H1 (cell line): ENCODE measurements at regions not wholly inside any gene's neighbourhood (a gene's known extent, or its start where the extent isn't known, plus 50 kb on each side); places are given as distances from the start of the nearest gene placed in this dataset.

Experiments used
- CTCF ChIA-PET: fragments of 300-600 bp; sonication (Branson Sonifier 250); formaldehyde crosslinking; loops from one replicate; lab custom pipeline; 2021; ENCODE audit not compliant: partially characterized antibody; lab: Charles Lee
- POLR2A ChIA-PET: fragments of 300-600 bp; sonication (Branson Sonifier 250); formaldehyde crosslinking; loops from one replicate; lab custom pipeline; 2021; ENCODE audit warnings: inconsistent platforms; ENCODE audit not compliant: partially characterized antibody; lab: Charles Lee
- DNase-seq, 2 experiments: peaks; one replicate each; pipeline versions ENCODE4 v3.0.0 to v3.0.0-alpha.2; 2010 to 2022; ENCODE audit warnings: low spot score in 2 of 2, low read depth in 1 of 2, mixed read lengths in 1 of 2
- FAIRE-seq: peaks from 2 replicates; lab custom pipeline; 2011; peaks lifted over from hg19 to GRCh38; lab: Jason Lieb, UNC
- H2AFZ ChIP-seq: 2 replicates; pipeline ENCODE4 v1.8.1; 2012; ENCODE audit warnings: low read length, inconsistent platforms
- H2AK5ac ChIP-seq: 2 replicates; pipeline ENCODE4 v1.6.1; 2013; ENCODE audit warnings: low read depth, low read length
- H2BK120ac ChIP-seq: replicated peaks from 2 replicates; pipeline ENCODE3; 2013; ENCODE audit warnings: low read depth, low read length, inconsistent platforms
- H2BK12ac ChIP-seq: 2 replicates; pipeline ENCODE4 v1.6.1; 2013; ENCODE audit warnings: low read depth, low read length
- H2BK15ac ChIP-seq: 2 replicates; pipeline ENCODE4 v1.6.1; 2013; ENCODE audit warnings: low read length
- H2BK20ac ChIP-seq: 2 replicates; pipeline ENCODE4 v1.6.1; 2013; ENCODE audit warnings: low read length
- H2BK5ac ChIP-seq: 2 replicates; pipeline ENCODE4 v1.6.1; 2013; ENCODE audit warnings: low read depth, low read length
- H3K14ac ChIP-seq: 2 replicates; pipeline ENCODE4 v1.6.1; 2013; ENCODE audit warnings: inconsistent platforms; ENCODE audit not compliant: insufficient read length
- H3K18ac ChIP-seq: 2 replicates; pipeline ENCODE4 v1.6.1; 2013; ENCODE audit warnings: low read length; ENCODE audit errors: extremely low read depth
- H3K23ac ChIP-seq: 2 replicates; pipeline ENCODE4 v1.6.1; 2013; ENCODE audit warnings: inconsistent platforms; ENCODE audit not compliant: insufficient read length
- H3K23me2 ChIP-seq: 2 replicates; pipeline ENCODE4 v1.6.1; 2013; ENCODE audit warnings: low read depth, low read length
- H3K27ac ChIP-seq: 2 replicates; pipeline ENCODE4 v1.6.1; 2011; ENCODE audit warnings: low read depth, low read length, inconsistent platforms
- H3K27me3 ChIP-seq, 4 experiments: replicated peaks in 1 of 4; 1 replicate in 1 of 4; 2 replicates in 3 of 4; pipeline versions ENCODE4 v1.6.1 to v1.8.1; 2011 to 2013; ENCODE audit warnings: low read length in 3 of 4, mild to moderate bottlenecking in 3 of 4, inconsistent platforms in 2 of 4, mixed read lengths in 2 of 4, moderate library complexity in 1 of 4; ENCODE audit not compliant: control insufficient read depth in 3 of 4, insufficient read depth in 3 of 4; ENCODE audit errors: extremely low read depth in 1 of 4
- H3K36me3 ChIP-seq, 4 experiments: 2 replicates each; pipeline versions ENCODE4 v1.6.1 to v1.8.1; 2011 to 2013; ENCODE audit warnings: mild to moderate bottlenecking in 4 of 4, low read length in 3 of 4, moderate library complexity in 2 of 4, control low read depth in 1 of 4, inconsistent platforms in 1 of 4; ENCODE audit not compliant: insufficient read depth in 4 of 4, control insufficient read depth in 2 of 4
- H3K4ac ChIP-seq: replicated peaks from 2 replicates; pipeline ENCODE3; 2013; ENCODE audit warnings: low read length, low read depth, mixed read lengths, inconsistent platforms; ENCODE audit not compliant: insufficient read length
- H3K4me1 ChIP-seq, 4 experiments: replicated peaks in 1 of 4; 1 replicate in 1 of 4; 2 replicates in 3 of 4; pipeline versions ENCODE4 v1.6.1 to v1.8.1; 2011 to 2013; ENCODE audit warnings: low read length in 3 of 4, inconsistent platforms in 2 of 4, mixed read lengths in 1 of 4; ENCODE audit not compliant: insufficient read depth in 4 of 4, control insufficient read depth in 3 of 4
- H3K4me2 ChIP-seq, 2 experiments: 2 replicates each; pipeline versions ENCODE4 v1.6.1 to v1.8.1; 2011 to 2013; ENCODE audit warnings: low read depth in 2 of 2, low read length in 2 of 2, control low read depth in 1 of 2, inconsistent platforms in 1 of 2, mild to moderate bottlenecking in 1 of 2; ENCODE audit not compliant: insufficient read depth in 1 of 2
- H3K4me3 ChIP-seq, 4 experiments: fragments of 200-600, 300-600 bp in 1 of 4; sonication (generic), shearing (Covaris generic), sonication (Bioruptor Twin) in 1 of 4; 2 replicates each; pipeline versions ENCODE4 v1.5.1 to v1.8.1; 2011 to 2016; ENCODE audit warnings: low read length in 4 of 4, low read depth in 3 of 4, control low read depth in 2 of 4, inconsistent platforms in 2 of 4, mild to moderate bottlenecking in 2 of 4, mixed read lengths in 1 of 4, moderate library complexity in 1 of 4; ENCODE audit not compliant: insufficient read depth in 2 of 4; ENCODE audit errors: extremely low read depth in 1 of 4
- H3K56ac ChIP-seq: replicated peaks from 2 replicates; pipeline ENCODE3; 2013; ENCODE audit warnings: low read depth, mild to moderate bottlenecking, mixed read lengths, low read length, inconsistent platforms; ENCODE audit not compliant: insufficient read length
- H3K79me1 ChIP-seq: 2 replicates; pipeline ENCODE4 v1.6.1; 2013; ENCODE audit warnings: low read depth, low read length, control low read depth
- H3K79me2 ChIP-seq, 2 experiments: 2 replicates each; pipeline versions ENCODE4 v1.6.1 to v1.8.1; 2012 to 2013; ENCODE audit warnings: low read length in 2 of 2, mild to moderate bottlenecking in 2 of 2, inconsistent platforms in 1 of 2; ENCODE audit not compliant: insufficient read depth in 2 of 2, control insufficient read depth in 1 of 2
- H3K9ac ChIP-seq, 4 experiments: replicated peaks in 1 of 4; 1 replicate in 1 of 4; 2 replicates in 3 of 4; pipeline versions ENCODE4 v1.6.1 to v1.8.1; 2011 to 2013; ENCODE audit warnings: low read depth in 3 of 4, low read length in 3 of 4, control low read depth in 2 of 4, mild to moderate bottlenecking in 2 of 4, moderate library complexity in 2 of 4, inconsistent platforms in 1 of 4; ENCODE audit errors: extremely low read depth in 1 of 4
- H3K9me3 ChIP-seq, 2 experiments: 2 replicates each; pipeline versions ENCODE4 v1.6.1 to v1.8.1; 2012 to 2013; ENCODE audit warnings: mild to moderate bottlenecking in 2 of 2, moderate library complexity in 2 of 2, control low read depth in 1 of 2, inconsistent platforms in 1 of 2, low read depth in 1 of 2, low read length in 1 of 2, mixed read lengths in 1 of 2; ENCODE audit not compliant: insufficient read depth in 2 of 2
- H4K20me1 ChIP-seq, 2 experiments: replicated peaks in 1 of 2; 2 replicates each; pipeline versions ENCODE3 to v1.8.1; 2011 to 2013; ENCODE audit warnings: inconsistent platforms in 2 of 2, low read length in 2 of 2, mild to moderate bottlenecking in 1 of 2; ENCODE audit not compliant: insufficient read depth in 2 of 2, control insufficient read depth in 1 of 2
- H4K5ac ChIP-seq: 2 replicates; pipeline ENCODE4 v1.6.1; 2013; ENCODE audit warnings: low read length, low read depth, mixed read lengths, inconsistent platforms; ENCODE audit not compliant: insufficient read length
- H4K8ac ChIP-seq: 2 replicates; pipeline ENCODE4 v1.8.0; 2013; ENCODE audit warnings: mild to moderate bottlenecking, moderate library complexity, low read length, inconsistent platforms; ENCODE audit not compliant: insufficient read depth; ENCODE audit errors: extremely low read depth
- H4K91ac ChIP-seq: replicated peaks from 2 replicates; pipeline ENCODE3; 2013; ENCODE audit warnings: low read length, mixed read lengths, inconsistent platforms; ENCODE audit not compliant: insufficient read length
- ATF3 ChIP-seq: IDR thresholded peaks from 2 replicates; pipeline ENCODE4 v1.6.1; 2011; ENCODE audit warnings: low read depth, mild to moderate bottlenecking, low read length; ENCODE audit not compliant: insufficient read depth
- BCL11A ChIP-seq, 2 experiments: IDR thresholded peaks; one replicate each; pipeline ENCODE4 v1.6.1; 2011; ENCODE audit warnings: low read depth in 2 of 2, low read length in 2 of 2, mild to moderate bottlenecking in 2 of 2
- CBX5 ChIP-seq: fragments of 300-800, 300-1000 bp; sonication (generic); IDR thresholded peaks from 2 replicates; pipeline ENCODE4 v1.7.1; 2016; ENCODE audit warnings: antibody characterized with exemption, low read length, low read depth
- CEBPB ChIP-seq: IDR thresholded peaks from 2 replicates; pipeline ENCODE4 v1.6.1; 2012; ENCODE audit warnings: low read depth, low read length
- CHD1 ChIP-seq: IDR thresholded peaks from 2 replicates; pipeline ENCODE4 v1.6.1; 2012; ENCODE audit warnings: low read depth, low read length, improper control_type of control experiment
- CREB1 ChIP-seq: IDR thresholded peaks from 2 replicates; pipeline ENCODE4 v1.6.1; 2012; ENCODE audit warnings: inconsistent platforms
- EGR1 ChIP-seq: IDR thresholded peaks from 2 replicates; pipeline ENCODE4 v1.6.1; 2011; ENCODE audit warnings: low read depth, low read length, borderline replicate concordance
- EZH2 ChIP-seq: fragments of 200-600 bp; sonication (generic); IDR thresholded peaks from 2 replicates; pipeline ENCODE4 v1.7.1; 2012; ENCODE audit warnings: low read depth, mild to moderate bottlenecking, moderate library complexity, low read length, inconsistent platforms; ENCODE audit not compliant: severe bottlenecking
- KDM1A ChIP-seq: fragments of 200-600, 300-600 bp; sonication (generic); IDR thresholded peaks from 2 replicates; pipeline ENCODE4 v1.7.1; 2016; ENCODE audit warnings: mild to moderate bottlenecking, low read length, borderline replicate concordance
- POLR2A ChIP-seq, 2 experiments: IDR thresholded peaks; 1 replicate in 1 of 2; 2 replicates in 1 of 2; pipeline ENCODE4 v1.6.1; 2011; ENCODE audit warnings: low read depth in 2 of 2, low read length in 2 of 2, mild to moderate bottlenecking in 2 of 2; ENCODE audit errors: control extremely low read depth in 1 of 2
- POLR2AphosphoS5 ChIP-seq: IDR thresholded peaks from 2 replicates; pipeline ENCODE4 v1.6.1; 2011; ENCODE audit warnings: low read depth, low read length
- RBBP5 ChIP-seq: IDR thresholded peaks from 2 replicates; pipeline ENCODE4 v1.7.1; 2012; ENCODE audit warnings: low read depth, mild to moderate bottlenecking, inconsistent platforms, low read length, moderate library complexity, borderline replicate concordance
- SIN3A ChIP-seq, 2 experiments: IDR thresholded peaks in 1 of 2; conservative IDR thresholded peaks in 1 of 2; 2 replicates each; pipeline ENCODE4 v1.6.1; 2011 to 2012; ENCODE audit warnings: low read length in 2 of 2, improper control_type of control experiment in 1 of 2, low read depth in 1 of 2, mild to moderate bottlenecking in 1 of 2
- SUZ12 ChIP-seq: fragments of 200-600 bp; sonication (generic); IDR thresholded peaks from 2 replicates; pipeline ENCODE4 v1.6.1; 2012; ENCODE audit warnings: mild to moderate bottlenecking, inconsistent platforms, low read length, moderate library complexity, mixed read lengths
- TAF1 ChIP-seq: IDR thresholded peaks from 2 replicates; pipeline ENCODE4 v1.6.1; 2011; ENCODE audit warnings: mild to moderate bottlenecking, low read depth, low read length
- TEAD4 ChIP-seq: IDR thresholded peaks from 2 replicates; pipeline ENCODE4 v1.6.1; 2012; ENCODE audit warnings: low read depth, low read length, inconsistent platforms, mixed read lengths
- YY1 ChIP-seq: IDR thresholded peaks from 2 replicates; pipeline ENCODE4 v1.6.1; 2011; ENCODE audit warnings: low read depth, mild to moderate bottlenecking, low read length
- WGBS, 2 experiments: shearing (Covaris generic) in 1 of 2; methylation state at CpG; one replicate each; pipeline versions ENCODE4 v1.1.6 to v1.1.7; 2013 to 2015; ENCODE audit warnings: low lambda C conversion rate in 2 of 2, mixed read lengths in 2 of 2, inconsistent platforms in 1 of 2, low coverage in 1 of 2, missing lambda C conversion rate in 1 of 2; ENCODE audit not compliant: insufficient replicate concordance in 2 of 2, insufficient coverage in 1 of 2, insufficient read length in 1 of 2; ENCODE audit errors: extremely low coverage in 1 of 2, missing lambda C conversion rate in 1 of 2; 5-methylcytosine and 5-hydroxymethylcytosine counted together

DNA sequence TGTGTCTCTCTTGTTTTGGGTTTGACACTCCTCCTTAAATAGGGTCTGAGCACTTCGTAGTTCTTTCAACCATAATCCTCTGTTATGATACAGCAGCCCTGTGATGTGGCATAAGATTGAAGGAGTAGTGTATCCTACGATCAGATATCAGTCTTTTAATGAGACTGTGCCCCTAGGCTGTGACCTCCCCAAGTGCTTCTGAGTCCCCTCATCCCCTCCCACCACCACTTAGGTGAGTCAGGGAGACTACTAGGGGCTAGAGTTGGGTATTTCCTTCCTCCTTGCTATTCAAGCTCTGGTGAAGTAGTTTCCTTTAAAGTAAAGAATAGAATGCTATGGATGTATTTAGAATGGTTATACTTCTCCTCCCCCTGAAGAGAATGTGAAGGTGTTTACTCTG, 637.2 kb upstream of the GRAMD2B start:
- POLR2A ChIA-PET: no interaction called here
- TF ChIP-seq RBBP5 (no peak), SIN3A (conservative IDR thresholded peaks at IDR 0.05 in 1 of 2, IDR thresholded peaks at IDR 0.05 in 1 of 2; ENCODE audit: low read depth in 1 of 2, low read length in 2 of 2) (no peak), ATF3 (no peak), TEAD4 (no peak), EGR1 (no peak), POLR2AphosphoS5 (no peak), YY1 (no peak), POLR2A (IDR thresholded peaks at IDR 0.05; ENCODE audit: control extremely low read depth in 1 of 2, low read depth in 2 of 2, low read length in 2 of 2) (no peak), CBX5 (no peak), CEBPB (no peak), EZH2 (no peak), KDM1A (no peak), CREB1 (no peak), SUZ12 (no peak), TAF1 (no peak), BCL11A (IDR thresholded peaks at IDR 0.05; ENCODE audit: low read depth in 2 of 2, low read length in 2 of 2) (no peak), CHD1 (no peak)

More for the DNA sequence above, 637.2 kb upstream of the GRAMD2B start:
- H4K20me1 ChIP-seq: no peaks in the 10 kb centered on the region
- FAIRE-seq (no peak), DNase-seq (no peak)
- CTCF ChIA-PET: no interaction called here
- no peaks in the 10 kb centered on the region for H3K4me1 ChIP-seq
- H2AFZ ChIP-seq: no peak overlapping the region
- H3K79me2 ChIP-seq: no peaks in the 10 kb centered on the region
- H3K23me2 ChIP-seq: no peaks in the 10 kb centered on the region
- H3K36me3 ChIP-seq: no peaks in the 10 kb centered on the region
- H3K79me1 ChIP-seq: no peaks in the 10 kb centered on the region
- H2BK20ac ChIP-seq: no peak overlapping the region
- H2BK120ac ChIP-seq: no peak overlapping the region
- no peak overlapping the region for H3K4ac ChIP-seq
- no peak overlapping the region for H3K18ac ChIP-seq
- no peak overlapping the region for H3K23ac ChIP-seq
- H4K91ac ChIP-seq: no peak overlapping the region
- no peak overlapping the region for H3K4me2 ChIP-seq
- H2AK5ac ChIP-seq: no peak overlapping the region
- 94% methylated on average over 2 of the region's 2 CpGs; no CpG with 5 or more reads in 1 of the 2 experiments for WGBS, 2 experiments
- no peak overlapping the region for H4K8ac ChIP-seq
- H2BK12ac ChIP-seq: no peak overlapping the region
- H2BK15ac ChIP-seq: no peak overlapping the region
- no peak overlapping the region for H3K4me3 ChIP-seq
- H3K27ac ChIP-seq: no peak overlapping the region
- no peak overlapping the region for H4K5ac ChIP-seq
- H2BK5ac ChIP-seq: no peak overlapping the region
- H3K14ac ChIP-seq: no peak overlapping the region
- no peak overlapping the region for H3K9ac ChIP-seq
- no peaks in the 10 kb centered on the region for H3K27me3 ChIP-seq
- no peak overlapping the region for H3K56ac ChIP-seq
- H3K9me3 ChIP-seq: no peaks in the 10 kb centered on the region
